ENCODE measurements at regions not wholly inside any gene's neighbourhood (a gene's known extent, or its start where the extent isn't known, plus 50 kb on each side); places are given as distances from the start of the nearest gene placed in this dataset.

- DNase-seq: no peak
- H3K4me3 ChIP-seq: no peak overlapping the region
- H3K9me3 ChIP-seq: no peaks in the 10 kb centered on the region
- H3K36me3 ChIP-seq: no peaks in the 10 kb centered on the region
- intact Hi-C loops (cut with DNase I; ENCODE audit: low total_unique reads): no loop called here
- H3K27me3 ChIP-seq: no peaks in the 10 kb centered on the region
- H3K27ac ChIP-seq: no peak overlapping the region
- in situ Hi-C loops (cut with MboI; ENCODE audit: low pct_ligation_motif_present in 1 of 4, low pct_unique_long_range_greater_than_20kb in 1 of 4, low sequenced_read_pairs in 3 of 4): no loop called here
- no peaks in the 10 kb centered on the region for H3K4me1 ChIP-seq
- TF ChIP-seq CTCF (IDR thresholded peaks at IDR 0.05) (no peak), EP300 (IDR thresholded peaks at IDR 0.05; ENCODE audit: low read depth) (no peak), POLR2AphosphoS5 (IDR thresholded peaks at IDR 0.05) (no peak), POLR2A (IDR thresholded peaks at IDR 0.05) (no peak)
Observed at GRCh38 chr3:111339017-111339416, 203.0 kb upstream of the CD96 start.

GRCh38 chr3:111351334-111351733 lies 190.7 kb upstream of the CD96 start:
- H3K36me3 ChIP-seq: no peaks in the 10 kb centered on the region
- 92 to 100% methylated on average over 1 of the region's 1 CpG for WGBS, 2 donors (ENCODE audit: low coverage in 1 of 2)
- no peak overlapping the region for H3K27ac ChIP-seq
- H3K9me3 ChIP-seq: no peaks in the 10 kb centered on the region
- H3K4me3 ChIP-seq: no peak overlapping the region
- H3K4me1 ChIP-seq: no peaks in the 10 kb centered on the region
- TF ChIP-seq POLR2AphosphoS5 (IDR thresholded peaks at IDR 0.05) (no peak), CTCF (IDR thresholded peaks at IDR 0.05) (no peak), EP300 (IDR thresholded peaks at IDR 0.05; ENCODE audit: low read depth) (no peak), POLR2A (IDR thresholded peaks at IDR 0.05) (no peak)
- DNase-seq: no peak
- in situ Hi-C loops (cut with MboI; ENCODE audit: low pct_ligation_motif_present in 1 of 4, low pct_unique_long_range_greater_than_20kb in 1 of 4, low sequenced_read_pairs in 3 of 4): no loop called here
- no peaks in the 10 kb centered on the region for H3K27me3 ChIP-seq
- intact Hi-C loops (cut with DNase I; ENCODE audit: low total_unique reads): no loop called here

- in situ Hi-C loops (cut with MboI; ENCODE audit: low pct_ligation_motif_present in 1 of 4, low pct_unique_long_range_greater_than_20kb in 1 of 4, low sequenced_read_pairs in 3 of 4): no loop called here
Observed at GRCh38 chr3:111352585-111352984, 189.4 kb upstream of the CD96 start.

GRCh38 chr3:111359261-111360030 lies 182.6 kb upstream of the CD96 start:
- TF ChIP-seq POLR2AphosphoS5 (IDR thresholded peaks at IDR 0.05) (no peak), EP300 (IDR thresholded peaks at IDR 0.05; ENCODE audit: low read depth) (no peak), POLR2A (IDR thresholded peaks at IDR 0.05) (no peak), CTCF (IDR thresholded peaks at IDR 0.05) (no peak)
- Histone ChIP-seq H3K36me3 (no peaks in the 10 kb centered on the region), H3K9me3 (no peaks in the 10 kb centered on the region), H3K27me3 (no peaks in the 10 kb centered on the region), H3K27ac (no peak overlapping the region), H3K4me3 (no peak overlapping the region), H3K4me1 (no peaks in the 10 kb centered on the region)
- intact Hi-C loops (cut with DNase I; ENCODE audit: low total_unique reads) (no loop called here), in situ Hi-C loops (cut with MboI; ENCODE audit: low pct_ligation_motif_present in 1 of 4, low pct_unique_long_range_greater_than_20kb in 1 of 4, low sequenced_read_pairs in 3 of 4) (no loop called here)
- DNase-seq: no peak
- 77 to 78% methylated on average over 3 to 4 of the region's 4 CpGs for WGBS, 2 donors (ENCODE audit: low coverage in 1 of 2)

More at GRCh38 chr3:111352585-111352984, 189.4 kb upstream of the CD96 start:
- TF ChIP-seq POLR2A (IDR thresholded peaks at IDR 0.05) (no peak), POLR2AphosphoS5 (IDR thresholded peaks at IDR 0.05) (no peak)
- Histone ChIP-seq H3K27ac (no peak overlapping the region), H3K36me3 (no peaks in the 10 kb centered on the region), H3K4me3 (no peak overlapping the region), H3K27me3 (no peaks in the 10 kb centered on the region), H3K4me1 (no peaks in the 10 kb centered on the region), H3K9me3 (no peaks in the 10 kb centered on the region)
- intact Hi-C loops (cut with DNase I; ENCODE audit: low total_unique reads): no loop called here
- DNase-seq: no peak
- 66% methylated on average over 2 of the region's 2 CpGs; no CpG with 5 or more reads in 1 of the 2 donors for WGBS, 2 donors (ENCODE audit: low coverage in 1 of 2)
